ENCODE measurements at regions not wholly inside any gene's neighbourhood (a gene's known extent, or its start where the extent isn't known, plus 50 kb on each side); places are given as distances from the start of the nearest gene placed in this dataset.

DNA sequence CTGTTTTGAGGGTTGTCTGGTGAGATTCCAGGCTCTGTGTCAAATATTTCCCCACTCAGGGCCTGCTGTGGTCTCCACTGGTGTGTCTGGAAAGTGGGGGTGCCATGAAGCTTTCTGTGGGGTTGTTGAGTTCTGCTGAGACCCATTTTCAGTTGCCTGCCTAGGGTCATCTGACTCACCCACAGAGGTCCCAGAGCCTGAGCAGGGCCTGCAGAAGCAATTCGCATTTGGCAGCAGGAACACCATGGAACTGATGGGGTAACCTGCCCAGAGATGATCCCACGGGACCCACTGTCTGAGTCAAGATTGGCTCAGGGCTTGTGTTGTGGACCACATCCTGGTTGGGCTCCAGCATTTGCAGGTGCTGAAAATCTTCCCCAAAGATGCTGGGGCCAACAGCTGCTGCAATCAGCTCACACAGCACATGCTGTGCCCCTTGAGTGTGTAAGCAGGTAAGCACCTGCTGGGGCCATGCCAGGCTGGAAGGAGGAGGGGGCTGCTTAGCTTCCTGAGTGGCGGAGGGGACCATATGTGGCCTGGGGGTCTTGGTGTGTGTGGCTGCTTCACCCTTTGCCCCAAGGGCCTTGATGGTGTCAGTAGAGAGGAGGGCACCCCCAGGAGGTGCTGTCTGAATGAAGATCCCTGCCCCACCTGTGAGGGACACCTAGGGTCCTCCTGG is 1726.1 kb downstream of the TP53TG3F start:
- TF ChIP-seq EZH2 (IDR thresholded peaks at IDR 0.05; ENCODE audit: low read length, unreplicated experiment), result no peak
- TF ChIP-seq, protein P1, sequence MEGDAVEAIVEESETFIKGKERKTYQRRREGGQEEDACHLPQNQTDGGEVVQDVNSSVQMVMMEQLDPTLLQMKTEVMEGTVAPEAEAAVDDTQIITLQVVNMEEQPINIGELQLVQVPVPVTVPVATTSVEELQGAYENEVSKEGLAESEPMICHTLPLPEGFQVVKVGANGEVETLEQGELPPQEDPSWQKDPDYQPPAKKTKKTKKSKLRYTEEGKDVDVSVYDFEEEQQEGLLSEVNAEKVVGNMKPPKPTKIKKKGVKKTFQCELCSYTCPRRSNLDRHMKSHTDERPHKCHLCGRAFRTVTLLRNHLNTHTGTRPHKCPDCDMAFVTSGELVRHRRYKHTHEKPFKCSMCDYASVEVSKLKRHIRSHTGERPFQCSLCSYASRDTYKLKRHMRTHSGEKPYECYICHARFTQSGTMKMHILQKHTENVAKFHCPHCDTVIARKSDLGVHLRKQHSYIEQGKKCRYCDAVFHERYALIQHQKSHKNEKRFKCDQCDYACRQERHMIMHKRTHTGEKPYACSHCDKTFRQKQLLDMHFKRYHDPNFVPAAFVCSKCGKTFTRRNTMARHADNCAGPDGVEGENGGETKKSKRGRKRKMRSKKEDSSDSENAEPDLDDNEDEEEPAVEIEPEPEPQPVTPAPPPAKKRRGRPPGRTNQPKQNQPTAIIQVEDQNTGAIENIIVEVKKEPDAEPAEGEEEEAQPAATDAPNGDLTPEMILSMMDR (conservative IDR thresholded peaks at IDR 0.05; ENCODE audit: low read depth, low read length), result no peak

Data from PC-3 (cell line).